ENCODE measurements at regions not wholly inside any gene's neighbourhood (a gene's known extent, or its start where the extent isn't known, plus 50 kb on each side); places are given as distances from the start of the nearest gene placed in this dataset.

DNA sequence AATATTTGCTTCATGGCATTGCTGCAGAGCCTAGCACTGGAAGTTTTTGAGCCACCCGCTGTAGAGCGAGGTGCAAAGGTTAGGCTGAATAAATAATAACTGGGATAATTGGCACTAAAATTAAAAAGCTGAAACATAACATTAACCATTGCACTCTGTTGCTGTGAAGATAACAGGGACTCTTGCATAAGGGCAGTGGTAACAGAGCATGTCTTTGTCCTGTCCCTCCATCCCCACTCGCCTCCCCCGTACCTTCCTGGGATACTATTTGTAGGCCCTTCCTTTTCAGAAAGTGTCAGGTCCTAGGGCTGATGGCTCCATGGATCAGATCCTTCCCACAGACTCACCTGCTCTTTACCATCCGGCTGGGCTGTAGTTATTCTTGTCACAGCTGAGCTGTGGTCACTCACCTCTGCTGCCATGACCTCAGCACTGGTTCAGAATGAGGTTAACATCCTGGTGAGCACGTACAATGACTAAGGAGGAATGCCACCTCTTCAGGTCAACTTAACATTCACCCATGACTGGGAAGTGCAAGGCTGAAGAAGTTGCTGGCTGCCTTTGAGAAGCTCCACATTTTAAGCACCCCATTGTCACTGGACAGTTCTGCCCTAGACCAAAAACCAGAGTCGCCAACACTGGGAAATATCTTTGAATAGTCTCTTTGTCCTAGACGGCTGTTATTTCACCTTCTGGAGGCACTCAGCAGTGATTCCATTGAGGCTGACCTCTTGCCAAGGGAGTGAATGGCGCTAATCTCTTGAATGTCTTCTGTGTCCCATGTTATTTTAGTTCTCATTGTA, 103.2 kb upstream of the KIRREL3 start:
- Histone ChIP-seq H3K9me3 (ENCODE audit: control insufficient read depth in 1 of 2, low read length in 2 of 2) (no peaks in the 10 kb centered on the region), H3K4me1 (ENCODE audit: control insufficient read depth in 1 of 2, insufficient read depth in 2 of 2, low read length in 2 of 2) (no peaks in the 10 kb centered on the region), H3K4me3 (ENCODE audit: low read depth in 1 of 2, low read length in 2 of 2) (no peak overlapping the region), H3K36me3 (ENCODE audit: control insufficient read depth in 1 of 2, insufficient read depth in 2 of 2, low read length in 2 of 2) (no peaks in the 10 kb centered on the region), H3K27ac (ENCODE audit: low read length) (no peak overlapping the region), H3K27me3 (ENCODE audit: low read depth, low read length) (no peaks in the 10 kb centered on the region)

DNA sequence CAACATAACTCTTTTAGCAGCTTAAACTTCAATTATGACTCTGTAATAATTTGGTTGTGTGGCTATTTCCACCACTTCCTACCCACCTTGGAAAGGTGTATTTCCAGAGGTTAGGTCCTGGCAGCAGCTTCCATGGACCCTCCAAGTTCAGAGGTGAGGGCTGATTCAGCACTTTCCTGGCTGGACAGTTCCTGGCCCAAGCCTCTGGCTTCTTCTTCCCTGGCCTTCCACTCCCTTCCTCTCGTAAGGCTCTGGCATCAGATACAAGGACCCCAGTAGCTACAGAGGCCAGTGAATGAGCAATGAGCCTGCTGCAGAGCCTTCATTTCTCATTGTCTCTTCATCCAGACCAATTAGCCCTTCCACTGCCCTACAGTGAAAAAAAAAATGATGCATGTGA, 98.1 kb upstream of the KIRREL3 start:
- Histone ChIP-seq H3K4me3 (ENCODE audit: low read depth in 1 of 2, low read length in 2 of 2) (no peak overlapping the region), H3K27me3 (ENCODE audit: low read depth, low read length) (no peaks in the 10 kb centered on the region), H3K27ac (ENCODE audit: low read length) (no peak overlapping the region), H3K4me1 (ENCODE audit: control insufficient read depth in 1 of 2, insufficient read depth in 2 of 2, low read length in 2 of 2) (no peaks in the 10 kb centered on the region), H3K36me3 (ENCODE audit: control insufficient read depth in 1 of 2, insufficient read depth in 2 of 2, low read length in 2 of 2) (no peaks in the 10 kb centered on the region), H3K9me3 (ENCODE audit: control insufficient read depth in 1 of 2, low read length in 2 of 2) (no peaks in the 10 kb centered on the region)

DNA sequence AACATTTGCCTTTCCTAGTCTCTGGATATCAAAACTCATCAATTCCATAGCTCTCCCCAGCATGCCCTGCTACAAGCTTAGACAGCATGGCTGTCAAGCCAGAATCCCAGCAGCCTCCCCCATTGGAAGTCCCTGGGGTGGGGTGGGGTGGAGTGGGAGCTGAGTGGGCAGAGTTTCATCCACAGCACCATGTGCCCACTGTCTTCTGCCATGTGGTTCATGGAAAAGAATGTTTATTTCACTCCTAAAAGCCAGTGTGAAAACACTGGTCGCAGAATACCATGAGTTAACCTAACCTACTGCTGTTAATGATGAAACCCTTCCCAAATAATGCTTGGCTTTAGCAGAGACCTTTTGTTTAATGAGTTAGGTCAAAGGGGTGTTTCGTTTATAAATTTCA, 80.2 kb upstream of the KIRREL3 start:
- Histone ChIP-seq H3K27ac (ENCODE audit: low read length) (no peak overlapping the region), H3K4me1 (ENCODE audit: control insufficient read depth in 1 of 2, insufficient read depth in 2 of 2, low read length in 2 of 2) (no peaks in the 10 kb centered on the region), H3K4me3 (ENCODE audit: low read depth in 1 of 2, low read length in 2 of 2) (no peak overlapping the region), H3K9me3 (ENCODE audit: control insufficient read depth in 1 of 2, low read length in 2 of 2) (no peaks in the 10 kb centered on the region), H3K27me3 (ENCODE audit: low read depth, low read length) (no peaks in the 10 kb centered on the region), H3K36me3 (ENCODE audit: control insufficient read depth in 1 of 2, insufficient read depth in 2 of 2, low read length in 2 of 2) (no peaks in the 10 kb centered on the region)

DNA sequence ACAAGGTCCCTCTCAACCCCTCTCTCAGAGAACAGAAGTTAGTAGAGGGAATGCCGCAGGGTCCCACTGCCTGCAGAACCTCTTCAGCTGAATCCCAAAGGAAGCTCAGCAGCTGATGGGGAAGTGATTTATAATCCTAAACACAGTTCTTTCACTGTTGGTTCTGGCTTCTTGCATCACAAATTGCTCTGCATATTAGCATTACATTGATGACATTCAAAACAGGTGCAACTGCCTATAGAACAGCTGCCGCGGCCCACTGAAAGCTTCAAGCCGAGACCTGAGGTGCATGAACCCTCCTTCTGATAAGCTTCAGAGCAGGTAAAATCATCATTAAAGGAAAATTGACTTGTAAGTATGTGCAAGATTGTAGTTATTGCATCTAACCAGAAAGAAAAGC, 75.2 kb upstream of the KIRREL3 start:
- no peaks in the 10 kb centered on the region for H3K27me3 ChIP-seq (ENCODE audit: low read depth, low read length)
- no peaks in the 10 kb centered on the region for H3K4me1 ChIP-seq (ENCODE audit: control insufficient read depth in 1 of 2, insufficient read depth in 2 of 2, low read length in 2 of 2)
- H3K27ac ChIP-seq (ENCODE audit: low read length) = no peak overlapping the region
- H3K36me3 ChIP-seq (ENCODE audit: control insufficient read depth in 1 of 2, insufficient read depth in 2 of 2, low read length in 2 of 2) = no peaks in the 10 kb centered on the region
- H3K4me3 ChIP-seq (ENCODE audit: low read depth in 1 of 2, low read length in 2 of 2) = no peak overlapping the region
- H3K9me3 ChIP-seq (ENCODE audit: control insufficient read depth in 1 of 2, low read length in 2 of 2) = no peaks in the 10 kb centered on the region

DNA sequence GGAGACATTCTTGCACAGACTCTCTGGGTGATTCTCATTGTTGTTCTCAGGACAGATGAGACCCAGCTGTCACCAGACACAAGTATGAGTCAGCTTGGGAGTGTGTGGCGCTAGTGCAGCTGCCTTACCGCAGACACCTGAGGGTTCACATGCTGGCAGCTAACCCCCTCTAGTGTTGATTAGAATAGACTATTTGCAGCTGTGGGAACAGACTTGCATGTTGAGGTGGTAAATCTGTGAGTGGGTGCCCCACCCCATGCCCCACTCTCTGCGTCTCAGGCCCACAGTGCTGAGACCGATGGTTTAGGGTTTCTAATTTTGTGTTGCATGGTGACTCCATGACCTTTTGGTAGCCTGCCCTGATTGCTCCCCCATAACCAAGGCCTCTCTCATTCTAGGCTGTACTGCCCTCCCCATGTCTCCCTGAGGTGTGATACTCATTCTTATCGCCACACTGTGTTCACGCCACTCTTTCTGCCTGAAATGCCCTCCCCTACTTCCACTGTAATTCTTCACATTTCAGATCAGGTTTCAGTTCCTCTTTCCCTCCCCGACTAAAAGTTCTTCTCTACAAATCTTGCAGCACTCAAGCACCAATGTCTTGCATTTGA, 73.7 kb upstream of the KIRREL3 start:
- no peaks in the 10 kb centered on the region for H3K4me1 ChIP-seq (ENCODE audit: control insufficient read depth in 1 of 2, insufficient read depth in 2 of 2, low read length in 2 of 2)
- H3K27me3 ChIP-seq (ENCODE audit: low read depth, low read length) = no peaks in the 10 kb centered on the region
- H3K9me3 ChIP-seq (ENCODE audit: control insufficient read depth in 1 of 2, low read length in 2 of 2) = no peaks in the 10 kb centered on the region
- no peak overlapping the region for H3K27ac ChIP-seq (ENCODE audit: low read length)
- H3K4me3 ChIP-seq (ENCODE audit: low read depth in 1 of 2, low read length in 2 of 2) = no peak overlapping the region
- no peaks in the 10 kb centered on the region for H3K36me3 ChIP-seq (ENCODE audit: control insufficient read depth in 1 of 2, insufficient read depth in 2 of 2, low read length in 2 of 2)

DNA sequence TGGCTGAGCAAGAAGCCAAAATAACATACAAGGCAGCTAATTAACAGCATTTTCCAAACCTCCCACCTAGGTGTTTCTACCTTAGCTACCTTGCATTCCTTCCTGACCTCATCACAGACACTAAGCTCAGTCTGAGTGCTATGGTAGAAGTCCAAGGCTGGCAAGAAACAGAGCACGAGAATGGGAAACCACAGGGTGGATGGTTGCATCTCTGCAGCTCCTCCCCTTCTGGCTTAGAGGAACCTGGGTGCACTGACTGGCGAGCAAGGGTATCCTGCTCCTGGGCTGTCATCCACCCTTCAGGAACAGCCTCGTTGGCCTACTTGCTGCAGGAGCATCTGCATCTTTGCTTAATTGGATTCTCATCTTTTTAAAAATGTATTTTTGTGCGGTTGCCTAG, 73.1 kb upstream of the KIRREL3 start:
- H3K36me3 ChIP-seq (ENCODE audit: control insufficient read depth in 1 of 2, insufficient read depth in 2 of 2, low read length in 2 of 2) = no peaks in the 10 kb centered on the region
- no peaks in the 10 kb centered on the region for H3K4me1 ChIP-seq (ENCODE audit: control insufficient read depth in 1 of 2, insufficient read depth in 2 of 2, low read length in 2 of 2)
- H3K27ac ChIP-seq (ENCODE audit: low read length) = no peak overlapping the region

DNA sequence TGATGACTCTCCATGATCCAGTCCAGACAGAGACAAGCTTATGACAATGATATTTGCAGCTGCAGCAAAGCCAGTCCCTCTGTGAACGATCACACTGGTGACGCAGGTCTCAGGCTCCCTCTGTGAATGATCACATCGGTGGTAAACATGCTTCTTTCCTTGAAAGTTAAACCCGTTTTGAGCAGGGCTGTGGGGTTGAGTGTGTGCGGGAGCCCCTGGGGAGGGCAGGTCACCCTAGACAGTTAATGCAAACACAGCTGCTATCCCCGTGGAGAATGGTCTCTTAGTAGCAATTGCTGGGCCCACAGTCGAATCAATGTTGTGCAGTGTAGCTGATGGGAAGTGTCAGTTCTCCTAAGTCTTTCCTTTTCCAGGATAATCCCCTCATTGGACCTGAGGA, 71.0 kb upstream of the KIRREL3 start:
- Histone ChIP-seq H3K27ac (ENCODE audit: low read length) (no peak overlapping the region), H3K9me3 (ENCODE audit: control insufficient read depth in 1 of 2, low read length in 2 of 2) (no peaks in the 10 kb centered on the region), H3K4me3 (ENCODE audit: low read depth in 1 of 2, low read length in 2 of 2) (no peak overlapping the region), H3K4me1 (ENCODE audit: control insufficient read depth in 1 of 2, insufficient read depth in 2 of 2, low read length in 2 of 2) (no peaks in the 10 kb centered on the region), H3K36me3 (ENCODE audit: control insufficient read depth in 1 of 2, insufficient read depth in 2 of 2, low read length in 2 of 2) (no peaks in the 10 kb centered on the region), H3K27me3 (ENCODE audit: low read depth, low read length) (no peaks in the 10 kb centered on the region)

More for the DNA sequence above, 73.1 kb upstream of the KIRREL3 start:
- H3K27me3 ChIP-seq (ENCODE audit: low read depth, low read length) = no peaks in the 10 kb centered on the region
- no peaks in the 10 kb centered on the region for H3K9me3 ChIP-seq (ENCODE audit: control insufficient read depth in 1 of 2, low read length in 2 of 2)
- H3K4me3 ChIP-seq (ENCODE audit: low read depth in 1 of 2, low read length in 2 of 2) = no peak overlapping the region

DNA sequence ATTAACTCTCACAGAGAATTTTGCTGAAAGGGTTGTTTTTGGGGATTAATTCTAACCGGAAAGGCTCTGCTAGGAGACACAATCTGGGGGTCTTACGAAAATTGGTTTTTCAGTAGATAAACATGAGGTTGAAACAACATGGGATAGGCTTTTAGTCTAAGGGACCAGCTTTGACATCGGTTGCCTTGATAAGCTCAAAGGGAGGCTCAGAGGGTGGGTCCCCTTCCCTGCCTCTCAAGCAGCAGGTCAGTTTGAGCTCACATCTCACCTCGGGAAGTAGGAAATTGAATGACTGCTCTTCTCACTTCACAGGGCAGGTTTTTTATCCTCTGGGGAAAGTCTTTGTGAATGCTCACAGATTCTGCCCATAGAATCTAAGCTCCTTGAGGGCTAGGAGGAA, 70.2 kb upstream of the KIRREL3 start:
- Histone ChIP-seq H3K9me3 (ENCODE audit: control insufficient read depth in 1 of 2, low read length in 2 of 2) (no peaks in the 10 kb centered on the region), H3K36me3 (ENCODE audit: control insufficient read depth in 1 of 2, insufficient read depth in 2 of 2, low read length in 2 of 2) (no peaks in the 10 kb centered on the region), H3K27ac (ENCODE audit: low read length) (no peak overlapping the region), H3K27me3 (ENCODE audit: low read depth, low read length) (no peaks in the 10 kb centered on the region), H3K4me1 (ENCODE audit: control insufficient read depth in 1 of 2, insufficient read depth in 2 of 2, low read length in 2 of 2) (no peaks in the 10 kb centered on the region), H3K4me3 (ENCODE audit: low read depth in 1 of 2, low read length in 2 of 2) (no peak overlapping the region)

DNA sequence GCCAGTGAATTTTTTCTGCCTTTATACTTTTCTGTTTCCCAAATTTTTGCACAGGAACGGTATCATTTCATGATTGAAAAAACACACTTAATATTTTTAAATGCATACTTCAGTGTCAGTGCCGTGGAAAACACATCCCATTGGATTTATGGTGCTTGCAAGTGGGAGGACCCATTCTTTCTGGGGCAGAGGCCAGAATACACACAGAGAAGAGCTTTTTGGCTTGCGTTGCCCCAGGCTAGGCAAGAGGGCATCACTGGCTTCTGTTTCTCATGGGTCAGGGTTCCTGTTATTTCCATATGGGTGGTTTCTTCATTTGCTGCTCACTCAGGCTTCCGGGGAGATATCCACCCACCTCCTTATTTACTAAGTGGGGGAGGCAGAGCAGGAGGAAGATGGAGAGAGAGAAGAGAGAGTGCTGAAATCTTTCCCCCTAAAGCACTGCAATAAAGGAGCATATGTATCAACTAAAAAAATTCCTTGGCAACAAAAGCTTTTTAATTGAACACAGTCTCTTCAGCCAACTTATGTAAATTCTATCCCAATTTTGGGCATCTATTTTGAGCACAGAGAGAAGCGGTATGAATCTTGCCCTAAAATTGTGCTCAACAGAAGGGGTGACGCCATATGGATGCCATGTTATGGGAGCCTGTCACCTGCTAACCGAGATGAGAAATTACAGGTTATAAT, 66.0 kb upstream of the KIRREL3 start:
- Histone ChIP-seq H3K4me3 (ENCODE audit: low read depth in 1 of 2, low read length in 2 of 2) (no peak overlapping the region), H3K27ac (ENCODE audit: low read length) (no peak overlapping the region), H3K27me3 (ENCODE audit: low read depth, low read length) (no peaks in the 10 kb centered on the region), H3K36me3 (ENCODE audit: control insufficient read depth in 1 of 2, insufficient read depth in 2 of 2, low read length in 2 of 2) (no peaks in the 10 kb centered on the region), H3K4me1 (ENCODE audit: control insufficient read depth in 1 of 2, insufficient read depth in 2 of 2, low read length in 2 of 2) (no peaks in the 10 kb centered on the region), H3K9me3 (ENCODE audit: control insufficient read depth in 1 of 2, low read length in 2 of 2) (no peaks in the 10 kb centered on the region)

DNA sequence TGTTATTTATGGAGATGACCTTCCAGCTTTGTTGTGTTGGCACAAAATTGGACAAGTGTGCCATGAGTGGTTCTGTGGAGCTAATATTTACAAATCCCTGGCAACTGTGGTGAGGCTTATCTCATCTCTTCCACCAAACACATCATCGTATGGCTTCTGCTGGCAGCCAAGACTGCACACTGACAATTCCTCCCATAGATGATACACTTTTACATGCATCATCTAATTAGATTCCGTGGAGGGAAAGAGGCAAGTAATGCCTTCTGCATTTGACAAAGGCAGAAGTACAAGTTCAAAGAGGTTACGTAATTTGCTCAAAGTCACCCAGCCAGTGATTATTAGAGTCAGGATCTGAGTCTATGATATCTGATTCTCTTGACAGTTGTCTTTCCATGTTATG, 62.7 kb upstream of the KIRREL3 start:
- no peak overlapping the region for H3K4me3 ChIP-seq (ENCODE audit: low read depth in 1 of 2, low read length in 2 of 2)
- no peaks in the 10 kb centered on the region for H3K9me3 ChIP-seq (ENCODE audit: control insufficient read depth in 1 of 2, low read length in 2 of 2)
- no peaks in the 10 kb centered on the region for H3K27me3 ChIP-seq (ENCODE audit: low read depth, low read length)
- H3K36me3 ChIP-seq (ENCODE audit: control insufficient read depth in 1 of 2, insufficient read depth in 2 of 2, low read length in 2 of 2) = no peaks in the 10 kb centered on the region
- no peaks in the 10 kb centered on the region for H3K4me1 ChIP-seq (ENCODE audit: control insufficient read depth in 1 of 2, insufficient read depth in 2 of 2, low read length in 2 of 2)
- no peak overlapping the region for H3K27ac ChIP-seq (ENCODE audit: low read length)

DNA sequence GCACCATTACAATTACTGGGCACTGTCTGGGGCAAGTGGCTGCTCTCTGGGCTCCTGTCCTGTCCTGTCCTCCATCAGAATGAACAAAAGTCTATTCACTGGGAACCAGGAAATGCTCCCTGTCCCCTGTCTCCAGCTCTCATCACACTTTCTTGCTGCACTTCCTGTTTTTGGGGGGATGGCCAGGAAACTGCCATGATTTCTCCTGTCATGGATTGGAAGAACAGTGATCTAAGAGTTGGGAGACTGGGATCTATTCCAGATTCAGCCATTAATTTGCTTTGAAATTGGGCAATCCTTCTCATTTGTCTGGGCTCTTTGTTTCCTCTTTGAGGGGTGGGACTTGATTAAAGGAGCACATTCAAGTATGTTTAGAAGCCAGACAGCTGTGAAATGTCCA, 61.4 kb upstream of the KIRREL3 start:
- H3K4me1 ChIP-seq (ENCODE audit: control insufficient read depth in 1 of 2, insufficient read depth in 2 of 2, low read length in 2 of 2) = no peaks in the 10 kb centered on the region
- no peak overlapping the region for H3K4me3 ChIP-seq (ENCODE audit: low read depth in 1 of 2, low read length in 2 of 2)
- H3K27ac ChIP-seq (ENCODE audit: low read length) = no peak overlapping the region
- H3K36me3 ChIP-seq (ENCODE audit: control insufficient read depth in 1 of 2, insufficient read depth in 2 of 2, low read length in 2 of 2) = no peaks in the 10 kb centered on the region
- H3K9me3 ChIP-seq (ENCODE audit: control insufficient read depth in 1 of 2, low read length in 2 of 2) = no peaks in the 10 kb centered on the region
- no peaks in the 10 kb centered on the region for H3K27me3 ChIP-seq (ENCODE audit: low read depth, low read length)
